DMS 273 (cell line): ENCODE measurements at regions not wholly inside any gene's neighbourhood (a gene's known extent, or its start where the extent isn't known, plus 50 kb on each side); places are given as distances from the start of the nearest gene placed in this dataset.

Source experiments
- DNase-seq: peaks from one replicate; lab custom pipeline; 2025; ENCODE audit not compliant: unreplicated experiment; lab: John Stamatoyannopoulos, UW

DNA sequence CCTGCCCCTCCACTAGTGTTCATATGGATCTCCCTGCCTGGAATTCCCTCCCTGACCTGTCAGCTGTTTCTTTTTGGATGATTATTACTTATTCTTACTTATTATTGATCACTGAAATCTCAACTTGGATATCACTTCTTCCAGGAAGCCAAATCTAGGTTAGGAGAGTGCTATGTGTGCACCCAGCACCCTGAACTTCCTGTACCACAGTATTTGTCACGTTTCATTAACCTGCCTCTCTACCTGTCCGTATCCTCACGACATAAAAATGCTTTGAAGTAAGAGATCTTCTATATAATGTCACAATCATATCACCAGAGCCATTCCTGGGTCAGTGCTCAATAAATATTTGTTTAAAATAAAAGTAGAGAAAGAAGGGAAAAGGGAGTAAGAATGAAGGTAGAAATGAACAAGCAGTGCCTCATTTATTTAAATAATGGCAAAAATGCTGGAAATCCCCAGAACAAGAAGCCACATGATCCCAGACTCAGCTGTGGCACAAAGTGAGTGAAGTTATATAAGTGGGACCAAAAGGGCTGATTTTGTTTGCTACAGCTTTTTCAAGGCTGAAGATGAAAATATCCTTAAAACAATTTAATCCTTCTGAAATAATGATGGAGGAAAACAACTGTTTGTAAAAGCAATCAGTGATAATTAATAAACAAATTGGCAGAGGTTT lies 88.0 kb upstream of the MANEA start:
- DNase-seq: no peak

DNA sequence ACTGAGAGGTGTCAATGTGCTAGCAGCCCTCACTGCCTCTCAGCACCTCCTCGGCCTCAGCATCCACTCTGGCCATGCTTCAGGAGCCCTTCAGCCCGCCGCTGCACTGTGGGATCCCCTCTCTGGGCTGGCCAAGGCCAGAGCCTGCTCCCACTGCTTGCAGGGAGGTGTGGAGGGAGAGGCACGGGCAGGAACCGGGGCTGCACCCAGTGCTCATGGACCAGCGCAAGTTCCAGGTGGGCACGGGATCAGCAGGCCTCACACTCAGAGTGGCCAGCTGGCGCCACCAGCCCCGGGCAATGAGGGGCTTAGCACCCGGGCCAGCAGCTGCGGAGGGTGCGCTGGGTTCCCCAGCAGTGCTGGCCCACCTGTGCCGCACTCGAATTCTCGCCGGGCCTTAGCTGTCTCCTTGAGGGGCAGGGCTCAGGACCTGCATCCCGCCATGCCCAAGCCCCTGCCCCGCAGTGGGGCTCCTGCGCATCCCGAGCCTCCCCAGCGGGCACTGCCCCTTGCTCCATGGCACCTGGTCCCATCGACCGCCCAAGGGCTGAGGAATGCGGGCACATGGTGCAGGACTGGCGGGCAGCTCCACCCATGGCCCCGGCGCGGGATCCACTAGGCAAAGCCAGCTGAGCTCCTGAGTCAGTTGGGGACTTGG lies 80.4 kb upstream of the MANEA start:
- DNase-seq: no peak

- no peak for DNase-seq
Measured at GRCh38 chr6:95501032-95501904, 76.1 kb upstream of the MANEA start.

DNA sequence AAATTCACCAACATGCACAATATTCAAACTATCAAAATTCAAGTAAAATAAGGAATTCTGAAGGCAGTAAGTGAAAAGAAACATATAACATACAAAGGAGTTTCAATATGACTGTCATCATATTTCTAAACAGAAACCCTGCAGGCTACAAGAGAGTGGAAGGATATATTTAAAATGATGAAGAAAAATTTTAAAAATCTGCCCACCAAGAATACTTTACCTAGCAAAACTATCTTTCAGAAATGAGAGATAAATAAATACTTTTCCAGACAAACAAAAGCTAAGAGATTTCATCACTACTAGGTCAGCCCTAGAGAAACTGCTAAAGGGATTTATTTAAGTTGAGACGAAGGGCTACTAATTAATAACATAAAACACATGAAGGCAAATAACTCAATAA lies 73.8 kb upstream of the MANEA start:
- no peak for DNase-seq

DNA sequence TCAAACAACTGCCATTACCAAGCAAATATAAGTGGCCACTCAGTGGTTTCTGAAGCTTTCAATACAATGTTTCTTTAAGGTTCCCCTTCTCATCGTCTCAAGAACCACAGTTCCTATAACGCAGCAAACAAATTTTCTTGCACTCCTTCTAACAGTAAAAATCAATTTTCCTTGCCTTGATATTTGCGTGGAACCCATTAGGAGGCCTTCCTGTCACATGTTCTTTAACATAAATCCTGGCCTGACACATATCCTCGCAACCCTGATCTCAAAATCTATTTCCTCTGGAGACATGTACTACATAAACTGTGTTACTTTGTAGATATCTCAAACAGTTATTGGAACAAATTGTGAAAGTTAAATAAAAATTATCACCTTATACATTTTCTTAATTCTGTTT lies 65.9 kb upstream of the MANEA start:
- no peak for DNase-seq

DNA sequence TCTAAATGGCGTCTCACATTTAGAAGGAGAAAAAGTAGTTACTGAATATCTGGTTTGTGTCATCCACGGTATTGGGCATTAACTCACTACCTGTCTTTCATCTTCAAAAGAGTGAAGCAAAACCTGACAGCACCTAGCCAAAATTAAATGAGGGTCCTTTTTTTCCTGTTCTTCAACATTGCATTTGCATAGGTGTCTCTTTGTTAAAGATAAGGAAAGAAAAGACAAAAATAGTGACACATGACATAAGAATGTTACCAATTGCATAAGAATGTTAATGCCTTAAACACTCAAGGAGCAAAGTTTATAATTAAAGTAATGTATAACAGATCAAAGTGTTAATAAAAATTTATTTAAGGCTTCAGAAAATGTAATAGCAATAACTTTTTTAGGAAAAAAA lies 61.4 kb upstream of the MANEA start:
- DNase-seq: no peak

DNA sequence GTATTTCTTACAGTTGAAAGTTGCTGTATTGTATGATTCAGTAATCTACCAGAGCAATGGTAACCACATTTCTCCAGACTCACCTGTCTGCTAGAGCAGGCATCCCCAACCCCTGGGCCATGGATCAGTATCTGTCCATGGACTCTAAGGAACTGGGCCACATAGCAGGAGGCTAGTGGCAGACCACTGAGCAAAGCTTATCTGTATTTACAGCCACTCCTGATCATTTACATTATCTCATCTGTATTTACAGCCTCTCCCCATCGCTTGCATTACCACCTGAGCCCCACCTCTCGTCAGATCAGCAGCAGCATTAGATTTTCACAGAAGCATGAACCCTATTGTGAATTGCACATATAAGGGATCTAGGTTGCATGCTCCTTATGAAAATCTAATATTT lies 60.3 kb upstream of the MANEA start:
- no peak for DNase-seq

GRCh38 chr6:95517568-95517967 lies 59.8 kb upstream of the MANEA start:
- DNase-seq: no peak

DNA sequence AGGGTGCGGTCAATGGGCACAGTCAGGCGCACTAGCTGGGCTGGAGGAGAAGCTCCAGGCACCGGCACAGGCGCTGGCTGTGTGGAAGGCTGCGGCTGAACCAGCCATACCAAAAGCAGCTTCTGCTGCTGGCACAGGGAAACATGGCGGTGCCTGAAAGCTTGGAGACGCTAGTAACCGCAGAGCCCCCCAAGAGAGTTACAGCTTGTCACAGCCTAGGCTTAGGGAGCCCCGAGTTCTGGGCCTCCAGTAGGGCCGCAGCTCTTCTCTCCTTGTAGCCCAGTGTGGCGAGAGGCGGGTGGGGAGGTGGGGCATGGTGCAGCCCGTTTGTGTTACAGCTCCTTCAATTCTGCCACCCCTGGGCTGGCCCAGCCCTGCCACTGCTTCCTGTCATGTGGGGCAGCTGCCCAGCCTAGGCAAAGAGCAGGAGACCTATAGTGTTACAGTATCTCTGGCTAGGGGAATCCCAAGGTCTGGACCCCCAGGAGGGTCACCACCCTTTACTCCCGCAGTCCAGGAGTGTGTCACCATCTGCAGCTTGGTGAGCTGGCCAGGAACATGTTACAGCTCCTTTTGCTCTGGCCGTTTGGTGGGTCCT lies 58.6 kb upstream of the MANEA start:
- DNase-seq: no peak

DNA sequence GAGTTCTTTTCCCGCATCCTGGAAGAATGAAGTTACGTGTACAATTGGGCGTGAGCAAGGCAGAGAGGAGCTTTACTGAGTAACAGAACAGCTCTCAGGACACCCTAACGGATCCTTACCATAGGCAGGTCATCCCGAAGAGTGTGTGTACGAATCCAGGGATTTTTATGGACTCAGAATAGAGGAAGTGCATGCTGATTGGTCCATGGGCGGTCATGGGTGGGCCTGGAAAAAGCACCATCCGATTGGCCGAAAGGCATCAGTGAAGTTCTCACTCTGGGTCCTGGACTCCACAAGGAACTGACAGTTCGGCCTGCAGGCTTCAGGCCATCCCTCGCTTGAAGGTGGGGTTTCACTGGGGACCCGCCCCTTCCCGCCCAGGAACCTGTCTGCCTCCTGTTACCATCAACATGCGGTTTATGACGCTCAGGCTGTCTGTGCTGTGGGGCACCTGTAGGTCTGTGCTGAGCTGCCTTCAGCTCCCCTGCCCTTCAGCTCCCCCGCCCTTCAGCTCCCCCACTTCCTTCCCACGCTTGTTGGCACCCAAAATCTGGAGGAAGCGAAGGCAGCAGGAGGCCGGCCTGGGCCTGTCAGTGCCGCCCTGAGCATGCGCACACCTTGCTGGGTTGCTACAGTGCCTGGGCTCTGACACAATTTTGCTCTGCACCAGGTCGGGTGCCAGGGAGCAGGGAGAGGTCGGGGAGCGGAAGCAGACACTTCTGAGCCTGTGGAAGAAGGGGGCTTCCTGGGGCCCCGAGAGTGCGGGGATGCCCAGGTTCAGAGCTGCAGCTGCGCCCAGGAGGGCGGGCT lies 57.9 kb upstream of the MANEA start:
- no peak for DNase-seq

DNA sequence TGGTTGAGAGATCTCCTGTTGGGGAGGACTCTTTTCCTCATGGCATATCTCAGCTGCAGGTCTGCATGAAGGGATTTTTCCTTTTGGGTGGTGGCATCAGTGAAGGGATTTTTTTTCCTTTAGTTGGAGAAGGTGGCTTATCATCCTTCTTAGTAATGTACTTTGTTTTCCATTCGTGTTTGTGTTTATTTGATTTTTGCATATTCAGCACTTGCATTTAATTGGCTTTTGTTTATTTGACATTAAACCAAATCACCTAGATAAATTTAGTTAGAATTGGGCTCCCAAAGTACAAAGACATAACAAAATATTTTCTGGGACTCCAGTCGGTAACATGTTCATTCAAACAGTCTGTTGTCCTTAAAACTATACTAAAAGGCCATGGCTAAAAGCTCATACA lies 56.2 kb upstream of the MANEA start:
- no peak for DNase-seq
